Aorta (tissue), 5 donors: ENCODE measurements at regions not wholly inside any gene's neighbourhood (a gene's known extent, or its start where the extent isn't known, plus 50 kb on each side); places are given as distances from the start of the nearest gene placed in this dataset.
A peak's percentile ranks its signal among the peaks of the same experiment; 100 is the strongest.

Source experiments
- ATAC-seq: fragments of 200-7000 bp; cut with Tn5 transposase; one replicate; pipeline ENCODE4 v1.9.1; 2022; ENCODE audit warnings: moderate library complexity; ENCODE audit not compliant: low FRiP score
- DNase-seq, 2 donors: peaks; one replicate each; pipeline ENCODE4 v3.0.0-alpha.2; 2020
- H3K27ac ChIP-seq, 2 donors: one replicate each; pipeline ENCODE4 v1.5.1; 2013; ENCODE audit warnings: low read length in 2 of 2, mild to moderate bottlenecking in 2 of 2, moderate library complexity in 2 of 2, control low read depth in 1 of 2, inconsistent platforms in 1 of 2, low read depth in 1 of 2
- H3K27me3 ChIP-seq, 2 donors: one replicate each; pipeline ENCODE4 v1.6.1; 2013; ENCODE audit warnings: control low read depth in 1 of 2, low read length in 1 of 2, mild to moderate bottlenecking in 1 of 2, moderate library complexity in 1 of 2; ENCODE audit not compliant: insufficient read depth in 2 of 2, control insufficient read depth in 1 of 2
- H3K36me3 ChIP-seq, 2 donors: one replicate each; pipeline ENCODE4 v1.6.1; 2013; ENCODE audit warnings: control low read depth in 1 of 2, low read length in 1 of 2, mild to moderate bottlenecking in 1 of 2; ENCODE audit not compliant: insufficient read depth in 2 of 2, control insufficient read depth in 1 of 2
- H3K4me1 ChIP-seq, 2 donors: one replicate each; pipeline ENCODE4 v1.6.1; 2013; ENCODE audit warnings: low read length in 2 of 2, control low read depth in 1 of 2, mild to moderate bottlenecking in 1 of 2, moderate library complexity in 1 of 2; ENCODE audit not compliant: insufficient read depth in 2 of 2, control insufficient read depth in 1 of 2
- H3K4me3 ChIP-seq, 2 donors: one replicate each; pipeline ENCODE4 v1.5.1; 2013; ENCODE audit warnings: low read length in 2 of 2, control low read depth in 1 of 2, mild to moderate bottlenecking in 1 of 2
- H3K9me3 ChIP-seq: one replicate; pipeline ENCODE4 v1.6.1; 2013; ENCODE audit warnings: mild to moderate bottlenecking, low read length; ENCODE audit not compliant: control insufficient read depth
- WGBS, 2 donors: extraction: QIAGEN DNeasy Blood & Tissue Kit; methylation state at CpG; one replicate each; pipeline ENCODE4 v1.1.7; 2013; 5-methylcytosine and 5-hydroxymethylcytosine counted together
- intact Hi-C, 2 donors: fragments of 100-400 bp; cut with DNase I; formaldehyde crosslinking; loops; one replicate each; pipeline versions ENCODE4 v1.14.2 to v1.15.0; 2022
- donor health status: healthy with polysubstance abuse.
- donor health status: Bipolar disorder and iron deficiency.
- donor health status: DM: no; HTN: no; CAD: no.
- donor health status: DM: no; HTN: no; CAD: no.
- donor health status: DM: yes; HTN: yes; CAD: no.

DNA sequence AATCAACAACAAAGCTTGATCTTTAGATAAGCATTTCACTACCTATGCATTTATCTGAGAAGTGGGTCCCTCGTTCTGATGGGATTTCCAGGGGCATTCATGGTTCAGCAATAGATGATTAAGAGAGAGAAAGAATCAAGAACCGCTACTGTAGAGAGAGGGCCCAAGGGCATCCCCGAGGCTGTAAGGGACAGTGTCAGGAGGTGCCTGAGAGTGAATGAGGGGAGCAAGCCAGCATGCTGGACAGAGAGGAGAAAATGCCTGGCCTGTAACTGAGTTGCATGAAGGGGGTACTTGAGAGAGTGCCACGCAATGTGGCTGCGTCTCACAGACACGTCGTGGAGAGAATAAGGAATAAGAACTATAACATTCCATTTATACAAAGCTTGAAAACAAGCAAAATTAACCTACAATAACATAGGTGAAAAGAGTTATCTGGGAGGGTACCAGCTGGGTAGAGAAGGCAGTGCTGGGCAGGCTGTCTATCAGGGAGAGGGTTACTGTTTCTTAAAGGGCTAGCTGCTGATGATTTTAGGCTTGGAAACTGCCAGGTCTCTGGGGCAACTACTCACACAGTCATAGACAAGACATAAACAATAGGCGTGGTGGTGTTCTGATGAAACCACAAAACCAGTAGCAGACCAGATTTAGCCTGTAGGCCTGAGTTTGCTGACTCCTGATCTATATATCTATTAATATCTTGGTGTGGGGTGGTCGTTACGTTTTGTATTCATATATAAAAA is 374.6 kb upstream of the CFAP20DC start:
- no peaks in the 10 kb centered on the region for H3K9me3 ChIP-seq
- H3K4me3 ChIP-seq, result no peak overlapping the region
- DNase-seq (no peak), ATAC-seq (no peak)
- no peak overlapping the region for H3K27ac ChIP-seq
- intact Hi-C loops, result no loop called here
- no peaks in the 10 kb centered on the region for H3K27me3 ChIP-seq
- WGBS, 2 donors, result 77 to 79% methylated on average over 10 of the region's 10 CpGs
- no peaks in the 10 kb centered on the region for H3K36me3 ChIP-seq
- H3K4me1 ChIP-seq, result no peaks in the 10 kb centered on the region

DNA sequence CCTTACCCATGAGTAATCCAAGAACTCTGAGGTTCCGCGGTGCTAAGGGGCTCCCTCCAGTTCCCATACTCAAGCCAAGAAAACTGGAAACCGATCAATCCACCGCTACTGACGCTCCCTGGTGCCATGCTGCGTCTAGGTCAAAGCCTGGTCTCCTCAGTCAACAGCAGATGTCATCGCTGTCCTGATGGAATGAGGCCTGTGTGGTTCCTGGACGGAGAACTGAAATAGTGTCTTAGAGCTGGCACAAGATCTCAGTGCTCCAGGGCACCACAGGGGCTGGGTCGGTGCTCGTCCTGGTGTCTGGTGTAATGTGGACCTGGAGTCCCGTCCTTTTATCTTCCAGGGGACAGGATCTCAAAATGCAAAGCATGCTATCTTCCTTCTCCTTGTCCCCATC is 373.9 kb upstream of the CFAP20DC start:
- no peak overlapping the region for H3K4me3 ChIP-seq
- no peaks in the 10 kb centered on the region for H3K36me3 ChIP-seq
- no peak overlapping the region for H3K27ac ChIP-seq
- no peaks in the 10 kb centered on the region for H3K9me3 ChIP-seq
- no peaks in the 10 kb centered on the region for H3K27me3 ChIP-seq
- no peak for DNase-seq
- intact Hi-C loops, result no loop called here
- 76 to 89% methylated on average over 11 of the region's 11 CpGs for WGBS, 2 donors
- H3K4me1 ChIP-seq, result no peaks in the 10 kb centered on the region
- ATAC-seq, result peak; percentile 15

DNA sequence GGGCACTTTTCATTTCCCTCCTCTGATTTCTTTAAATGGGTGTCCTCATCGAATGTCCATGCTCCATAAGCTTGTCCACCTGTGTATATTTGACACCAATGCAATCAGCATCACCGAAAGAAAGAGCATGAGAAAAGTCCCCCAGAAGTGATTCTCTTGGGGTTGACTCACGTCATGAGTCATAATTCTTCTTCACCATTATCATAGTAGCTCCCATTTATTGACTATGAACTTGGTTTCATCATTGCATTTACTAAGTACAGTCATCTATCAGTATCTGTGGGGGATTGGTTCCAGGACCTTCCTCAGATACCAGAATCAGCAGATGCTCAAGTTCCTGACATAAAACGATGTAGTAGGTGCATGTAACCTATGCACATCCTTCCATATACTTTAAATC is 372.5 kb upstream of the CFAP20DC start:
- H3K36me3 ChIP-seq, result no peaks in the 10 kb centered on the region
- DNase-seq (no peak), ATAC-seq (no peak)
- no peak overlapping the region for H3K27ac ChIP-seq
- 61 to 85% methylated on average over 4 of the region's 4 CpGs for WGBS, 2 donors
- no peak overlapping the region for H3K4me3 ChIP-seq
- no peaks in the 10 kb centered on the region for H3K27me3 ChIP-seq
- intact Hi-C loops, result no loop called here
- H3K4me1 ChIP-seq, result no peaks in the 10 kb centered on the region
- no peaks in the 10 kb centered on the region for H3K9me3 ChIP-seq

- no peaks in the 10 kb centered on the region for H3K4me1 ChIP-seq
- H3K36me3 ChIP-seq, result no peaks in the 10 kb centered on the region
- ATAC-seq (no peak), DNase-seq (no peak)
- H3K9me3 ChIP-seq, result no peaks in the 10 kb centered on the region
- intact Hi-C loops, result no loop called here
- no peaks in the 10 kb centered on the region for H3K27me3 ChIP-seq
- H3K27ac ChIP-seq, result no peak overlapping the region
- WGBS, 2 donors, result 31 to 34% methylated on average over 4 of the region's 4 CpGs
- H3K4me3 ChIP-seq, result no peak overlapping the region
These were observed 369.0 kb upstream of the CFAP20DC start for GRCh38 chr3:59418836-59419235.

DNA sequence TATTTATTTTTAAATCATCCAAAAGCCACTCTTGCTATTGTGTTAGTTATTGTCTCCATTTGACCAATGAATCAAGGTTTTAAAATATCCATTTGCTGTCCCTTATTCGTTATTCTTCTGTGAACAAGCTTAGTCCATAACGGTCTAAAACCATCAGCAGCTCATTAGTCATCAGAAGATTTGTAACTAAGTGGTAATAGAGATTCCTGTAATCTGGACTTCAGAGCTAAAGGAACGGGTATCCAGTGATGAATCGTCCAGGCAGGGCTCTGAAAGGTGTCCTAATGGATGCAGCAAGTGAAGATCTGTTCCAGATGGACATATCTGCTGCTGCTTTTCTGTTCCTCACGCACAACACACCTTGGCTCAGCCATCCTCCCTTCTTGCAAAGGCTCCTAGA is 362.7 kb upstream of the CFAP20DC start:
- no peaks in the 10 kb centered on the region for H3K36me3 ChIP-seq
- ATAC-seq (no peak), DNase-seq (no peak)
- no peaks in the 10 kb centered on the region for H3K4me1 ChIP-seq
- H3K27me3 ChIP-seq, result peaks cover 0 to 2% of the 10 kb centered on the region in 2 donors
- H3K27ac ChIP-seq, result no peak overlapping the region
- H3K9me3 ChIP-seq, result no peaks in the 10 kb centered on the region
- no peak overlapping the region for H3K4me3 ChIP-seq
- WGBS, 2 donors, result 42 to 62% methylated on average over 5 of the region's 5 CpGs
- intact Hi-C loops, result no loop called here

DNA sequence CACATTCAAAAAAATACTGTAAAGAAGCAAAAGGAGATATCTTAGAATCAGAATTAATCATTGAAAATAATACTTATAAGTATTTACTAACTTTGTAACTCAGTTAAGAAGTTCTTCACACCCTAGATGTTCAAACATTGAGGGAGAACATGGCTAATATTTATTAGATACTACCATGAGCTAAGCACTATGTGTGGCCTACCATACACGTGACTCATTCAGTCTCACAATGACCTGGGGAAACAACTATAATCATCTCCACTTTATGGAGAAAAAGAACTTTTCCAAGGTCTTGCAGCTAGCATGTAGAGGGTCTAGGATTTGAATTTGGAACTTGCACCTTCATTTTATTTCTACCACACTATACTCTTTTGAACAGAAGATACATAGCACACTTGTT is 361.9 kb upstream of the CFAP20DC start:
- H3K4me3 ChIP-seq, result no peak overlapping the region
- intact Hi-C loops, result no loop called here
- H3K4me1 ChIP-seq, result no peaks in the 10 kb centered on the region
- peaks cover 0 to 2% of the 10 kb centered on the region in 2 donors for H3K27me3 ChIP-seq
- ATAC-seq (no peak), DNase-seq (no peak)
- H3K9me3 ChIP-seq, result no peaks in the 10 kb centered on the region
- H3K36me3 ChIP-seq, result no peaks in the 10 kb centered on the region
- 81 to 85% methylated on average over 1 of the region's 1 CpG for WGBS, 2 donors
- no peak overlapping the region for H3K27ac ChIP-seq

DNA sequence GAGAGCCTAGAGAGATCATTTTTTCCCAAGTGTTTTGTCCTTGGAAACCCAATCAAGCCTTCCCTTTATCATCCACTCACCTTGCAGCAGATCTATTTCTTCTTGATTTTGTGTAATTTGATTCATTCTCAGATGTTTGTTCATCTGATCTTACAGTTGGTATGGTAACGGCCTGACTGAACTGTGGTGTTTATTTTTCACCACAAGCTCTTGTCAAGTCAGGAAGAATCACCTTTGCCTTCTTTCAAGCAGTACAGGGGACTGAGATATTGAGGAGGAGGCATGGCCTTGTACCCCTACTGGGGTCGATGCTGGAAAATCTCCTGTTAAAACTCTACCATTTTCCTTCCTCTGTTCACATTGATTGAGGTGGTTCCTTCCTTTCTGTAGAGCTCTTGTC is 361.4 kb upstream of the CFAP20DC start:
- WGBS, 2 donors, result 60 to 69% methylated on average over 2 of the region's 2 CpGs
- Histone ChIP-seq H3K27ac (no peak overlapping the region), H3K36me3 (no peaks in the 10 kb centered on the region), H3K27me3 (peaks cover 0 to 2% of the 10 kb centered on the region in 2 donors), H3K4me1 (no peaks in the 10 kb centered on the region), H3K4me3 (no peak overlapping the region), H3K9me3 (no peaks in the 10 kb centered on the region)
- intact Hi-C loops, result no loop called here
- DNase-seq (no peak), ATAC-seq (no peak)

DNA sequence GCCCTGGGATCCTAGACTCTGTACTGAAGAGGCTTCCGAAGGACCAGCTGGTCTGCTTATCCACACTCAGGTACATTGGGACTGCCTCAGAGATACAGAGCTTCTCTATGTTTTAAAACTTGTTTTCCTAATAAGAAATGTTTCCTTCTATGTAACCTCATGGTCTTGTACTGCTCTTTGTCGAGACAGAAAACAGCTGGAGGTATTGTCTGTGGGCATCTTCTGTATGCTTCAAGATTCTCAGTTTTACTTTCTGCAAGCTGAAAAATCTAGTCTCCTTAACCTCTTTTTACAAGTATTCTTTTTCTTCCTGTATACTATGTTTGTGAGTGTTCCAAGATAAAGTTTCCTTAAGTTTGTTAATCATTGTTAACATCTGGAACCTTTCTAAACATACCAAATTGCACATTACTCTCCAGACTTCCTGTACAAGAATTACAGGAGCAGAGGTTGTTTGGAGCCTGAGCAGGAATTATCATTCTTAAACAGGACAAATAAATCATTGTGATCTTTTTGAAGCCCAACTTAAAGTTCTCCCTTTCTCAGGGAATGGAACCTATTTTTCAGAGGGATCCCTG is 358.3 kb upstream of the CFAP20DC start:
- DNase-seq, result no peak
- Histone ChIP-seq H3K36me3 (no peaks in the 10 kb centered on the region), H3K4me3 (no peak overlapping the region), H3K9me3 (no peaks in the 10 kb centered on the region), H3K4me1 (no peaks in the 10 kb centered on the region), H3K27ac (no peak overlapping the region), H3K27me3 (peaks cover 0 to 2% of the 10 kb centered on the region in 2 donors)
- ATAC-seq, result no peak
- intact Hi-C loops, result no loop called here
- 83 to 88% methylated on average over 2 of the region's 2 CpGs for WGBS, 2 donors

- WGBS, 2 donors, result 79 to 86% methylated on average over 5 of the region's 5 CpGs
- H3K36me3 ChIP-seq, result no peaks in the 10 kb centered on the region
- no peaks in the 10 kb centered on the region for H3K4me1 ChIP-seq
- intact Hi-C loops, result no loop called here
- no peak for DNase-seq
- H3K27me3 ChIP-seq, result peaks cover 0 to 2% of the 10 kb centered on the region in 2 donors
- no peaks in the 10 kb centered on the region for H3K9me3 ChIP-seq
- H3K27ac ChIP-seq, result no peak overlapping the region
- no peak for ATAC-seq
- no peak overlapping the region for H3K4me3 ChIP-seq
These were observed 357.6 kb upstream of the CFAP20DC start for GRCh38 chr3:59407425-59407824.
